Kidney (tissue), 13 donors: ENCODE measurements at regions not wholly inside any gene's neighbourhood (a gene's known extent, or its start where the extent isn't known, plus 50 kb on each side); places are given as distances from the start of the nearest gene placed in this dataset.

ENCODE experiments used
- DNase-seq, 5 donors: peaks; one replicate each; pipeline ENCODE4 v3.0.0-alpha.2; 2013 to 2020
- FAIRE-seq: peaks from 2 replicates; lab custom pipeline; 2012; peaks lifted over from hg19 to GRCh38; lab: Jason Lieb, UNC
- H3K27ac ChIP-seq, 2 donors: one replicate each; pipeline ENCODE4 v1.7.0; 2013; ENCODE audit warnings: low read depth in 2 of 2, low read length in 2 of 2, inconsistent platforms in 1 of 2
- H3K27me3 ChIP-seq: one replicate; pipeline ENCODE4 v1.7.1; 2013; ENCODE audit warnings: low read length, inconsistent platforms; ENCODE audit not compliant: control insufficient read depth, insufficient read depth
- H3K36me3 ChIP-seq, 3 donors: one replicate each; pipeline versions ENCODE4 v1.7.0 to v1.7.1; 2013; ENCODE audit warnings: low read length in 3 of 3, control low read depth in 1 of 3, inconsistent platforms in 1 of 3; ENCODE audit not compliant: insufficient read depth in 3 of 3, control insufficient read depth in 2 of 3
- H3K4me1 ChIP-seq, 3 donors: one replicate each; pipeline versions ENCODE4 v1.7.0 to v1.7.1; 2013; ENCODE audit warnings: low read length in 3 of 3, inconsistent platforms in 1 of 3, low read depth in 1 of 3; ENCODE audit not compliant: control insufficient read depth in 2 of 3, insufficient read depth in 2 of 3
- H3K4me3 ChIP-seq, 3 donors: one replicate each; pipeline versions ENCODE4 v1.7.0 to v1.8.1; 2013; ENCODE audit warnings: low read length in 3 of 3, control low read depth in 1 of 3, inconsistent platforms in 1 of 3
- H3K9ac ChIP-seq, 3 donors: one replicate each; pipeline versions ENCODE4 v1.7.0 to v1.7.1; 2013; ENCODE audit warnings: low read length in 3 of 3, control low read depth in 1 of 3, inconsistent platforms in 1 of 3
- H3K9me3 ChIP-seq, 3 donors: one replicate each; pipeline versions ENCODE4 v1.7.0 to v1.7.1; 2013; ENCODE audit warnings: low read length in 3 of 3, control low read depth in 1 of 3, inconsistent platforms in 1 of 3; ENCODE audit not compliant: control insufficient read depth in 2 of 3, insufficient read depth in 1 of 3
- intact Hi-C: fragments of 100-400 bp; cut with DNase I; formaldehyde crosslinking; loops from one replicate; pipeline ENCODE4 v1.11.1; 2022
- TF ChIP-seq, protein P1 (sequence below): IDR thresholded peaks from 3 replicates; pipeline ENCODE4 v1.5.1; 2012; ENCODE audit warnings: mild to moderate bottlenecking, moderate library complexity, borderline replicate concordance; ENCODE audit not compliant: insufficient read depth; ENCODE audit errors: extremely low read depth
- donor health status: control.
- donor health status: control.
- donor health status: control.
- donor health status: control.
- donor health status: control.
- donor health status: DM: yes; HTN: yes; CAD: no.
- donor health status: Normal renal cell carcinoma (clear cell type).

DNA sequence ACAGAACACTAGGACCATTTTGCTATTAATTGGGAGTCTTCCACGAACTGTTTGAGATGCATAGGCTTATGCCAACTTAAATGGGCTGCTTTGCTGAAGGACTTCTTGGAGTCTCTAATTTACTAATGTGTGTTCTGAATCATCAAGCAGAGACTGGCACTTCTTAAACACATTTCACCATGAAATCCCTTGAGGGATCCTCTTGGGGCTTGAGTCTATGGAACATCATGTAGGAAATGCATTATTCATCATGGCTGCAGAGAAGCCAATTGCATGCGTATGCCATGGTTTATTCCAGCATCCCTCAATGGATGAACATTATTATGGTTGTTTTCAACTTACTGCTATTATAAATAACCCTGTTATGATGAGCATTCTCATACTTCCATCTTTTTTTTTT is 73.4 kb downstream of the FGD2 start:
- H3K36me3 ChIP-seq: no peaks in the 10 kb centered on the region
- TF ChIP-seq, protein P1, sequence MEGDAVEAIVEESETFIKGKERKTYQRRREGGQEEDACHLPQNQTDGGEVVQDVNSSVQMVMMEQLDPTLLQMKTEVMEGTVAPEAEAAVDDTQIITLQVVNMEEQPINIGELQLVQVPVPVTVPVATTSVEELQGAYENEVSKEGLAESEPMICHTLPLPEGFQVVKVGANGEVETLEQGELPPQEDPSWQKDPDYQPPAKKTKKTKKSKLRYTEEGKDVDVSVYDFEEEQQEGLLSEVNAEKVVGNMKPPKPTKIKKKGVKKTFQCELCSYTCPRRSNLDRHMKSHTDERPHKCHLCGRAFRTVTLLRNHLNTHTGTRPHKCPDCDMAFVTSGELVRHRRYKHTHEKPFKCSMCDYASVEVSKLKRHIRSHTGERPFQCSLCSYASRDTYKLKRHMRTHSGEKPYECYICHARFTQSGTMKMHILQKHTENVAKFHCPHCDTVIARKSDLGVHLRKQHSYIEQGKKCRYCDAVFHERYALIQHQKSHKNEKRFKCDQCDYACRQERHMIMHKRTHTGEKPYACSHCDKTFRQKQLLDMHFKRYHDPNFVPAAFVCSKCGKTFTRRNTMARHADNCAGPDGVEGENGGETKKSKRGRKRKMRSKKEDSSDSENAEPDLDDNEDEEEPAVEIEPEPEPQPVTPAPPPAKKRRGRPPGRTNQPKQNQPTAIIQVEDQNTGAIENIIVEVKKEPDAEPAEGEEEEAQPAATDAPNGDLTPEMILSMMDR: no peak

DNA sequence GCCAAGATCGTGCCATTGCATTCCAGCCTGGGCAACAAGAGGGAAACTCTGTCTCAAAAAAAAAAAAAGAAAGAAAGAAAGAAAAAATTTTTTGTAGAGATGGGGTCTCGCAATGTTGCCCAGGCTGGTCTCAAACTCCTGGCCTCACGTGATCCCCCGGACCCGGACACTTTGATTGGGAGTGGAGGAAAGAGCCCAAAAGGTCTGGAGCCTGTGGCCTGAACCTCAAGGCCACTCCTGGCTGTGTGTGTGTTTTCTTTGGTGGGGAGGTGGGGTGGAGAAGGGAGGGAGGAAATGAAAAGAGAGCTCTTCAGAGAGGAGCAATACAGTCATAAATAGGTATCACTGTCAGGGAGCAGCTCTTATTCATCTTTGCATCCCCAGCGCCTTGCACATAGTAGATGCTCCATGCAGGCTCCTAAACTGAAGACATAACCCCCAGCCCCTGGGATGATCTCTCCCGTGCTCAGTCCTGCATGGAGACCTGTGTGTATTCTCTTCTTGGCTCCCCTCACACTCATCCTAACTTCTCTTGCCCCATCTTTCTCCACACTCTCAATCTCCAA is 75.7 kb downstream of the FGD2 start:
- Histone ChIP-seq H3K9ac (no peak overlapping the region), H3K36me3 (no peaks in the 10 kb centered on the region), H3K4me3 (no peak overlapping the region), H3K27me3 (no peaks in the 10 kb centered on the region), H3K9me3 (no peaks in the 10 kb centered on the region), H3K27ac (no peak overlapping the region), H3K4me1 (peaks cover 0 to 3% (median 0%) of the 10 kb centered on the region in 3 donors)
- DNase-seq (no peak), FAIRE-seq (no peak)
- TF ChIP-seq, protein P1: no peak
- intact Hi-C loops: no loop called here

More for the DNA sequence above, 73.4 kb downstream of the FGD2 start:
- no peak overlapping the region for H3K4me3 ChIP-seq
- H3K27ac ChIP-seq: no peak overlapping the region
- H3K4me1 ChIP-seq: peaks cover 0 to 3% (median 0%) of the 10 kb centered on the region in 3 donors
- no peak for FAIRE-seq
- DNase-seq: no peak
- no peaks in the 10 kb centered on the region for H3K9me3 ChIP-seq
- H3K9ac ChIP-seq: no peak overlapping the region
- intact Hi-C loops: no loop called here
- no peaks in the 10 kb centered on the region for H3K27me3 ChIP-seq

DNA sequence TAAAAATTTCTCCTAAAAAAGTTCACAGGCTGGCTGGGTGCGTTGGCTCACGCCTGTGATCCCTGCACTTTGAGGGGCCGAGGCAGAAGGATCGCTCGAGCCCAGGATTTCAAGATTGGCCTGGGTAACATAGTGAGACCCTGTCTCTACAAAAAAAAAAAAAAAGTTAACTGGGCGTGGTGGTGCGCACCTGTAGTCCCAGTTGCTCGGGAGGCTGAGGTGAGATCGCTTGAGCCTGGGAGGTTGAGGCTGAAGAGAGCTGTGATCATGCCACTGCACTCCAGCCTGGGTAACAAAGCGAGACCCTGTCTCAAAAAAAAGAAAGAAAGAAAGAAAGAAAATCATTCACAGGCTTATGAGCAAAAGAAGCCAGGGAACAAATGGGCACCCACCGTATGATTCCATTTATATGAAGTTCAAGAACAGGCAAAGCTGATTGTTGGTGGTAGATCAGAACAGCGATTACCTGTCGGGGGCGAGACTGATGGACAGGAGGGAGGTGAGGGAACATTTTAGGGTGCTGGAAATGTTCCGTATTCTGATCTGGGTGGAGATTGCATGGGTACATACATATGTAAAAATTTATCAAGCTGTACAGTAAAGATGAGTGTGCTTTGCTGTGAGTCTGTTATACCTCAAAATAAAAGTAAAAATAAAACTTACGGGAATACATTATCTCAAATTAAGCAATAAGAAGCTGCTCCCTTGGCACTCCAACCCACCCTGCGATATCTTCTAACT is 77.1 kb downstream of the FGD2 start:
- Histone ChIP-seq H3K36me3 (no peaks in the 10 kb centered on the region), H3K4me3 (no peak overlapping the region), H3K4me1 (peaks cover 0 to 3% (median 0%) of the 10 kb centered on the region in 3 donors), H3K27me3 (no peaks in the 10 kb centered on the region), H3K9ac (no peak overlapping the region), H3K9me3 (no peaks in the 10 kb centered on the region), H3K27ac (peak overlapping the region in 1 of 2 donors; percentile 1)
- DNase-seq (no peak), FAIRE-seq (no peak)
- TF ChIP-seq, protein P1: no peak
- intact Hi-C loops: no loop called here
